ENCODE measurements at regions not wholly inside any gene's neighbourhood (a gene's known extent, or its start where the extent isn't known, plus 50 kb on each side); places are given as distances from the start of the nearest gene placed in this dataset.
"Not testable (repeated sequence)": the region's sequence is repeated elsewhere in the genome, so short reads cannot be mapped to it uniquely, and the experiment has no call there.

- not testable (repeated sequence) for H3K4me3 ChIP-seq, H3K4me1 ChIP-seq, H3K9me3 ChIP-seq, H3K27ac ChIP-seq, H3K36me3 ChIP-seq, H3K27me3 ChIP-seq
- TF ChIP-seq, protein P1, sequence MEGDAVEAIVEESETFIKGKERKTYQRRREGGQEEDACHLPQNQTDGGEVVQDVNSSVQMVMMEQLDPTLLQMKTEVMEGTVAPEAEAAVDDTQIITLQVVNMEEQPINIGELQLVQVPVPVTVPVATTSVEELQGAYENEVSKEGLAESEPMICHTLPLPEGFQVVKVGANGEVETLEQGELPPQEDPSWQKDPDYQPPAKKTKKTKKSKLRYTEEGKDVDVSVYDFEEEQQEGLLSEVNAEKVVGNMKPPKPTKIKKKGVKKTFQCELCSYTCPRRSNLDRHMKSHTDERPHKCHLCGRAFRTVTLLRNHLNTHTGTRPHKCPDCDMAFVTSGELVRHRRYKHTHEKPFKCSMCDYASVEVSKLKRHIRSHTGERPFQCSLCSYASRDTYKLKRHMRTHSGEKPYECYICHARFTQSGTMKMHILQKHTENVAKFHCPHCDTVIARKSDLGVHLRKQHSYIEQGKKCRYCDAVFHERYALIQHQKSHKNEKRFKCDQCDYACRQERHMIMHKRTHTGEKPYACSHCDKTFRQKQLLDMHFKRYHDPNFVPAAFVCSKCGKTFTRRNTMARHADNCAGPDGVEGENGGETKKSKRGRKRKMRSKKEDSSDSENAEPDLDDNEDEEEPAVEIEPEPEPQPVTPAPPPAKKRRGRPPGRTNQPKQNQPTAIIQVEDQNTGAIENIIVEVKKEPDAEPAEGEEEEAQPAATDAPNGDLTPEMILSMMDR (IDR thresholded peaks at IDR 0.05): peak in 3 of 5 experiments; percentile 13 to 44 (median 28)
- WGBS, 2 donors: no CpG with 5 or more reads among the region's 6 CpGs
- peak; percentile 39 to 68 for DNase-seq (ENCODE audit: low spot score in 2 of 2)
Observed at GRCh38 chr15:31650055-31650701, 323.5 kb downstream of the KLF13 start.

DNA sequence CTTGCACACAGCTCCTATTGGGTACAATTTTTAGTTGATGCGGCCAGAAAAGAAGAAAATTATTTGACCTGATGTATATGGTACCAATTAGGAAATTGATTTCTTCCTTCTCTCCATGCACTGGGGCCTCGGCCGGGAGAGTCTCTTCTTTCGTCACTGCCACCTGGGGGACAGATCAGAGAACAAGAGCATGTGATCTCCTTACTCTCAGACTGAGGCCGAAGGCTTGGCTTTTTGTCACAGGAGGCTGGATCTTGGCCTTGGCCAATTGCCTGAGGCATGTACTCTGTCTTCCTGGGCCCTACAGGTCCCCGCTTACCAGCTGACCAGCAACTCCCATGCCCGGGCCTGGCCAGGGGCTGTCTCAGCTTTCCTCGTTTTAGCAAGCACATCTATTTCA is 330.3 kb downstream of the KLF13 start:
- H3K9me3 ChIP-seq: not testable (repeated sequence)

DNA sequence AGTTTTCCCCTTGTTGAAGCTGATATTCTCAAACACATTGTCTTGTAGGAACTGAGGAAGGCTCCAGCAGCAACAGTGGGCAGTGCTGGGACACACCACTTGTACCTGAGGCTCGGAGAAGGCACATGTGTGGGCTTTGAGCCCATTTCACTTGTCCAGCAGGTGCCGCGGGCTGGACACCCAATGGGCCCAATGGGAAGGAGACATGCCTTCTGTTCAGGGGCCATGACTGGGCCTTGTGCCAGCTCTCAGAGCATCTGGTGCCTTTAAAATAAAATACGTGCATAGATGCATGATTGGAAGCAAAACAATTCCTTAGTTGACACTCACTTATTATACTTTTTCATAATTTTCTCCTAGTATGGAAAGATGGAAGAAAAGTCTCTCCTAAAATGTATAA is 334.2 kb downstream of the KLF13 start:
- DNase-seq (ENCODE audit: low spot score in 2 of 2): no peak
- Histone ChIP-seq H3K27me3 (no peaks in the 10 kb centered on the region), H3K36me3 (no peaks in the 10 kb centered on the region), H3K4me3 (no peak overlapping the region), H3K4me1 (no peaks in the 10 kb centered on the region), H3K9me3 (peaks cover 0 to 7% (median 0%) of the 10 kb centered on the region in 4 donors), H3K27ac (no peak overlapping the region)
- WGBS, 2 donors: 77 to 86% methylated on average over 4 of the region's 4 CpGs
- TF ChIP-seq EP300 (IDR thresholded peaks at IDR 0.05) (no peak), POLR2A (IDR thresholded peaks at IDR 0.05) (no peak)
- TF ChIP-seq, protein P1 (IDR thresholded peaks at IDR 0.05): no peak

More for the DNA sequence above, 330.3 kb downstream of the KLF13 start:
- H3K27me3 ChIP-seq; DNase-seq (ENCODE audit: low spot score in 2 of 2); H3K4me1 ChIP-seq; H3K36me3 ChIP-seq; H3K4me3 ChIP-seq; H3K27ac ChIP-seq: not testable (repeated sequence)
- 59 to 75% methylated on average over 8 of the region's 8 CpGs for WGBS, 2 donors

DNA sequence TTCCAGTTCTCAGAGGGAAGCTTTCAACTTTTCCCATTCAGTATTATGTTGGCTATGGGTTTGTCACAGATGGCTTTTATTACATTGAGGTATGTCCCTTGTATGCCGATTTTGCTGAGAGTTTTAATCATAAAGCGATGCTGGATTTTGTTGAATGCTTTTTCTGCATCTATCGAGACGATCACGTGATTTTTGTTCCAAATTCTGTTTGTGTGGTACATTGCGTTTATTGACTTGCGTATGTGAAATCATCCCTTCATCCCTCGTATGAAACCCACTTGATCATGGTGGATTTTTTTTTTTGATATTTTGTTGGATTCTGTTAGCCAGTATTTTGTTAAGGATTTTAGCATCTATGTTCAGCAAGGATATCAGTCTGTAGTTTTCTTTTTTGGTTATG is 339.1 kb downstream of the KLF13 start:
- H3K27me3 ChIP-seq; DNase-seq (ENCODE audit: low spot score in 2 of 2); H3K27ac ChIP-seq; H3K4me3 ChIP-seq; H3K4me1 ChIP-seq; H3K36me3 ChIP-seq: not testable (repeated sequence)
- peaks cover 0 to 15% (median 0%) of the 10 kb centered on the region in 4 donors for H3K9me3 ChIP-seq
- 95% methylated on average over 8 of the region's 8 CpGs for WGBS, 2 donors

GRCh38 chr15:31669158-31669908 is 342.7 kb downstream of the KLF13 start:
- DNase-seq (ENCODE audit: low spot score in 2 of 2); H3K36me3 ChIP-seq; H3K4me1 ChIP-seq; H3K4me3 ChIP-seq; H3K27ac ChIP-seq; H3K27me3 ChIP-seq: not testable (repeated sequence)
- H3K9me3 ChIP-seq: peaks cover 0 to 12% (median 0%) of the 10 kb centered on the region in 4 donors
- WGBS, 2 donors: 84 to 87% methylated on average over 7 to 11 of the region's 11 CpGs

GRCh38 chr15:31673263-31673662 is 346.6 kb downstream of the KLF13 start:
- H3K9me3 ChIP-seq; H3K36me3 ChIP-seq; H3K27ac ChIP-seq; H3K4me1 ChIP-seq; H3K4me3 ChIP-seq; H3K27me3 ChIP-seq; DNase-seq (ENCODE audit: low spot score in 2 of 2): not testable (repeated sequence)
- 74 to 80% methylated on average over 3 of the region's 3 CpGs for WGBS, 2 donors

DNA sequence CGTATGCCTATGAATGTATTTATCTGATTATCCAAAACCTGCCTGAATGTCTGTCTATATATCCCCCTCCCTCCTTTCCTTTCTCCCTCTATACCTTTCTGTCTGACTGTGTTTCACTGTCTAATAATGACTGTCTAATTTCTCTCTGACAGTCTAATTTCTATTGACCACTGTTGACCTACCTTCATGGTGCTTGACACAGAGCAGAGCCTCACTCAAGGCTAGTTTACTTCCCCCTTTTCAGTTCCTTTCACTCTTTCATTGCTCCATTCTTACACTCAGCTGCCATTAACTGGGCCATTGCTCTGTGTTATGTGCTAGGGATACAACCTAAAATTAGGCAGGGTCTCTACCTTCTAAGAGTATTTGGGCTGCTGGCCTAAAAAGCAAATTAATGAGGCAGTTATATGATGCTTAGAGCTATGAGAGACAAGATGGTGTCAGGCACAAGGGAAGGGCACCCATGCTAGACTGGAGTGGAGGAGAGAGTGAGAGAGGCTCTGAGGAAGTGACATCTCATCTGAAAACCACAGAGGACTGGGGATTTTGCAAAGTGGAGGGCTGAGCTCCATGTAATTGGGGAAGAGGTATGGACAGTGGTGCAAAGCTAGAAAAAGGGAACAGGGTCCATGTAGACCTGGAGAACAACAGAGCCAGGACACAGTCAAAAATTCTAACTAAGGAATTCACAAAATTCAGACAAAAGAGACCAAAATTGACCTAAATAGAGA is 348.6 kb upstream of the CHRNA7 start:
- not testable (repeated sequence) for H3K27me3 ChIP-seq; H3K27ac ChIP-seq; H3K4me3 ChIP-seq; H3K9me3 ChIP-seq; H3K4me1 ChIP-seq; DNase-seq (ENCODE audit: low spot score in 2 of 2); H3K36me3 ChIP-seq
- 94 to 96% methylated on average over 1 of the region's 1 CpG for WGBS, 2 donors

GRCh38 chr15:31687088-31687487 is 343.2 kb upstream of the CHRNA7 start:
- H3K9me3 ChIP-seq; H3K4me1 ChIP-seq; DNase-seq (ENCODE audit: low spot score in 2 of 2); H3K27ac ChIP-seq; H3K27me3 ChIP-seq; H3K4me3 ChIP-seq: not testable (repeated sequence)
- 64 to 66% methylated on average over 8 of the region's 8 CpGs for WGBS, 2 donors
- peaks cover 0 to 11% (median 0%) of the 10 kb centered on the region in 3 donors for H3K36me3 ChIP-seq

DNA sequence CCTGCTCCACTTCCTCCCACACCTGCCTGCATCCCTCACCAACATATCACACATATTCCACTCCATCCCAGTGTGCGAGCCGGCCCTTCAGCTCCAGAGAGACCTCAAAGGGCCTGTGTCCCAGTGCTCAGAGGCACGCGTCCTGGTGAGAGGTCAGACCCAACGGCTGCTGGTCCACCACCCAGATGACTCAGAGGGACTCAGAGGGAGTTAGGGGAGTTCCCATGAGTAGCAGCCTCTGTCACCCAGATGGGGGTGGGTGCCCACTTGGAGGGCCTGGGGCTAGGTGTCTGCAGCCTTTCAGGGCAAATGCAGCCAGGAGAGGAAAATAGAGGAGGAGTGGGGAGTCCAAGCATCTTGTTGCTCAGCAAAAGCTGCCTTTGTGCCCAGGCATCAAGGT is 333.8 kb upstream of the CHRNA7 start:
- H3K36me3 ChIP-seq; DNase-seq (ENCODE audit: low spot score in 2 of 2); H3K9me3 ChIP-seq; H3K4me1 ChIP-seq; H3K27ac ChIP-seq; H3K4me3 ChIP-seq; H3K27me3 ChIP-seq: not testable (repeated sequence)
- no CpG with 5 or more reads among the region's 5 CpGs for WGBS, 2 donors

- DNase-seq (ENCODE audit: low spot score in 2 of 2); H3K4me1 ChIP-seq; H3K4me3 ChIP-seq; H3K36me3 ChIP-seq; H3K9me3 ChIP-seq; H3K27ac ChIP-seq; H3K27me3 ChIP-seq: not testable (repeated sequence)
- WGBS, 2 donors: 67 to 71% methylated on average over 2 to 4 of the region's 7 CpGs
Observed at GRCh38 chr15:31705076-31705678, 325.1 kb upstream of the CHRNA7 start.
